Omental fat pad (tissue), 2 donors: ENCODE measurements at regions not wholly inside any gene's neighbourhood (a gene's known extent, or its start where the extent isn't known, plus 50 kb on each side); places are given as distances from the start of the nearest gene placed in this dataset. TPM values are rescaled to one million over a fixed set of nuclear protein-coding genes. Genes with fewer than 3 reads are reported as not detected.
"Not testable (repeated sequence)": the region's sequence is repeated elsewhere in the genome, so short reads cannot be mapped to it uniquely, and the experiment has no call there.

ENCODE experiments used
- ATAC-seq: fragments of 150-250 bp; one replicate; pipeline ENCODE4 v1.9.1; 2016; ENCODE audit warnings: mild to moderate bottlenecking, moderate library complexity; ENCODE audit not compliant: low FRiP score
- DNase-seq: peaks from one replicate; pipeline ENCODE4 v3.0.0-alpha.2; 2019; ENCODE audit warnings: low spot score
- small RNA-seq: library from RNA; depleted of rRNA; stranded (forward); fragments of <200 nt; gene quantifications from one replicate; pipeline ENCODE3, GENCODE V24; 2016

- not testable (repeated sequence) for ATAC-seq, DNase-seq
Measured at GRCh38 chr21:6157515-6157914, 4363.9 kb upstream of the TPTE start.

GRCh38 chr21:6158171-6158570 is 4363.2 kb upstream of the TPTE start:
- not testable (repeated sequence) for ATAC-seq, DNase-seq

Small RNA genes lying in the stretch of these regions (small RNA-seq; reads per million reads assigned to genes)
- gene CU639417.2, result not detected
